ENCODE measurements at regions not wholly inside any gene's neighbourhood (a gene's known extent, or its start where the extent isn't known, plus 50 kb on each side); places are given as distances from the start of the nearest gene placed in this dataset.

DNA sequence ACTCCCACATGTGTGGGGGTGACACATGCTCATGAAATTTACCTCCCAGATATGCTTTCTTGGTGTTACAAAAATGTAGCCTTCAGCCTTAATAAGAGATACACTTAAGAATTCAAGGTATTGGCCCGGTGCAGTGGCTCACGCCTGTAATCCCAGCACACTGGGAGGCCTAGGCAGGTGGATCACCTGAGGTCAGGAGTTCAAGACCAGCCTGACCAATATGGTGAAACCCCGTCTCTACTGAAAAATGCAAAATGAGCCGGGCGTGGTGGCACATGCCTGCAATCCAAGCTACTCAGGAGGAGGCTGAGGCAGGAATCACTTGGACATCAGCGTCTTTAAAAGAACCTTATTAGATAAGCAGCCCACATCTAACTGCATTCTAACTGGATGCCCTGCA lies 614.3 kb upstream of the CDH4 start:
- Mint-ChIP-seq H3K4me1 (no peaks in the 10 kb centered on the region), H3K27me3 (ENCODE audit: insufficient read depth) (peaks cover 2% of the 10 kb centered on the region), H3K4me3 (no peak overlapping the region), H3K9me3 (peaks cover 11% of the 10 kb centered on the region), H3K36me3 (ENCODE audit: low read depth) (no peaks in the 10 kb centered on the region), H3K27ac (no peak overlapping the region)
- H3K9me3 ChIP-seq (ENCODE audit: control insufficient read depth, low read length), result no peaks in the 10 kb centered on the region
- TF ChIP-seq, protein P1, sequence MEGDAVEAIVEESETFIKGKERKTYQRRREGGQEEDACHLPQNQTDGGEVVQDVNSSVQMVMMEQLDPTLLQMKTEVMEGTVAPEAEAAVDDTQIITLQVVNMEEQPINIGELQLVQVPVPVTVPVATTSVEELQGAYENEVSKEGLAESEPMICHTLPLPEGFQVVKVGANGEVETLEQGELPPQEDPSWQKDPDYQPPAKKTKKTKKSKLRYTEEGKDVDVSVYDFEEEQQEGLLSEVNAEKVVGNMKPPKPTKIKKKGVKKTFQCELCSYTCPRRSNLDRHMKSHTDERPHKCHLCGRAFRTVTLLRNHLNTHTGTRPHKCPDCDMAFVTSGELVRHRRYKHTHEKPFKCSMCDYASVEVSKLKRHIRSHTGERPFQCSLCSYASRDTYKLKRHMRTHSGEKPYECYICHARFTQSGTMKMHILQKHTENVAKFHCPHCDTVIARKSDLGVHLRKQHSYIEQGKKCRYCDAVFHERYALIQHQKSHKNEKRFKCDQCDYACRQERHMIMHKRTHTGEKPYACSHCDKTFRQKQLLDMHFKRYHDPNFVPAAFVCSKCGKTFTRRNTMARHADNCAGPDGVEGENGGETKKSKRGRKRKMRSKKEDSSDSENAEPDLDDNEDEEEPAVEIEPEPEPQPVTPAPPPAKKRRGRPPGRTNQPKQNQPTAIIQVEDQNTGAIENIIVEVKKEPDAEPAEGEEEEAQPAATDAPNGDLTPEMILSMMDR (conservative IDR thresholded peaks at IDR 0.05), result no peak
- no peaks in the 10 kb centered on the region for H3K36me3 ChIP-seq (ENCODE audit: control insufficient read depth, insufficient read depth, low read length)
- H3K9ac ChIP-seq (ENCODE audit: extremely low read depth, low read length, poor library complexity, severe bottlenecking), result no peak overlapping the region
- no peak for DNase-seq
- 93 to 96% methylated on average over 6 of the region's 6 CpGs for WGBS, 2 experiments (ENCODE audit: insufficient coverage in 1 of 2, insufficient read length in 1 of 2)
- H3K27ac ChIP-seq (ENCODE audit: low read depth, low read length), result no peak overlapping the region
- no peaks in the 10 kb centered on the region for H3K4me1 ChIP-seq (ENCODE audit: control insufficient read depth, insufficient read depth, low read length)
- no peaks in the 10 kb centered on the region for H3K27me3 ChIP-seq (ENCODE audit: control insufficient read depth, insufficient read depth, low read length, poor library complexity, severe bottlenecking)
- no peak overlapping the region for H3K4me3 ChIP-seq (ENCODE audit: low read length)

DNA sequence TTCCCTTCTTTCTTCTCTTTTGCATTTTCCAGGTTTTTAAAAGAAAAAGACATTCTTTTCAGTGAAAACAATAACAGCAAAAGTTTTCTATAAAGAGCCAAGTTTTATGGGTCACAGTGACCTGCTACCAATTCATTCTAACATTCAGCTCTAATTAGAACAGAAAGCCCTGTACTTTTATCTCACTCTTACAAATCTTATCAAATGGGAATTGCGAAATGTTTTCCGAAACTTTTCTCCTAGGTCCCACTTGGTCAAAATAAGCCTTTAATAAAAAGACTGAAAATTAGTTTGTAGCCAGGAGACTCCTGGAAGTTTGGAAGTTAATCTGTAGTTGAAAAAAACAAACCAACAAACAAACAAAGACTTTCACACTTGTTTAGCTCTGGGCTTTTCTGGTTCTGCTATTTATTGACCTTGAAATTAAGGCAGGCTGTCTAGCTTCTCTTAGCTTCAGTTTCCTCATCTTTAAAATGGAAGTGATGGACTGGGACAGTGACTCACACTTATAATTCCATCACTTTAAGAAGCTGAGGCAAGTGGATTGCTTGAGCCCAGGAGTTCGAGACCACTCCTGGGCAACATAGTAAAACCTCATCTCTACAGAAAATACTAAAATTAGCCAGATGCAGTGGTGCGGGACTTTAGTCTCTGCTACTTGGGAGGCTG lies 613.5 kb upstream of the CDH4 start:
- DNase-seq, result no peak
- Histone ChIP-seq H3K4me3 (ENCODE audit: low read length) (no peak overlapping the region), H3K9ac (ENCODE audit: extremely low read depth, low read length, poor library complexity, severe bottlenecking) (no peak overlapping the region), H3K4me1 (ENCODE audit: control insufficient read depth, insufficient read depth, low read length) (no peaks in the 10 kb centered on the region), H3K27ac (ENCODE audit: low read depth, low read length) (no peak overlapping the region), H3K36me3 (ENCODE audit: control insufficient read depth, insufficient read depth, low read length) (no peaks in the 10 kb centered on the region), H3K9me3 (ENCODE audit: control insufficient read depth, low read length) (no peaks in the 10 kb centered on the region), H3K27me3 (ENCODE audit: control insufficient read depth, insufficient read depth, low read length, poor library complexity, severe bottlenecking) (no peaks in the 10 kb centered on the region)
- Mint-ChIP-seq H3K36me3 (ENCODE audit: low read depth) (no peaks in the 10 kb centered on the region), H3K27me3 (ENCODE audit: insufficient read depth) (peaks cover 9% of the 10 kb centered on the region), H3K4me3 (no peak overlapping the region), H3K9me3 (peaks cover 11% of the 10 kb centered on the region), H3K27ac (no peak overlapping the region), H3K4me1 (no peaks in the 10 kb centered on the region)
- 91 to 100% methylated on average over 1 to 4 of the region's 4 CpGs for WGBS, 2 experiments (ENCODE audit: insufficient coverage in 1 of 2, insufficient read length in 1 of 2)
- TF ChIP-seq, protein P1 (conservative IDR thresholded peaks at IDR 0.05), result no peak

DNA sequence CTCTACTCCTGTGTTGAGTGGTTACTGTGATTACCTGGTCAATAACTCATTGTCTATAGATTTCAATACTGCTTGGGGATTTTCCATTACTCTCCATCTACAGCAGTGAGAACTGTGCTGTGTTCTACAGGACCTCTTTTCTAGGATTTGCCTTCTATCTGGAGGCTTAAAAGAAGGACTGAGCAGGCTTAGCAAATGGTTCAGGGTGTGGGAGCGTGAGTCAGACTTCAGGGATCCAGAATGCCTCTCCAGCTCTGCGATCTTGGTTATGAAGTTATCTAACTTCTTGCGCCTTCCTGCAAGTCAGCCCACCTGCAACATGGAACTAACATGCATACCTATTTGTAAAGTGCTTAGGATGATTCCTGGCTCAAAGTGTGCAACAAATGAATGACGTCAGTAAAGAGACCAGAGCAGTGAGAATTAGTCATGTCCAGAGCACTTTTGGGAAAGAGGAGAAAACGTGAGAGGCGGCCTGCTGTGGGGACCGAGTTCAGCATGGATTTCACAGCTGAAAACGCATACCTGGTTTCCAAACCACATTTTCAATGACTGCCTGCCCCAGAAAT lies 610.1 kb upstream of the CDH4 start:
- Histone ChIP-seq H3K4me3 (ENCODE audit: low read length) (no peak overlapping the region), H3K9me3 (ENCODE audit: control insufficient read depth, low read length) (peaks cover 7% of the 10 kb centered on the region), H3K27me3 (ENCODE audit: control insufficient read depth, insufficient read depth, low read length, poor library complexity, severe bottlenecking) (no peaks in the 10 kb centered on the region), H3K27ac (ENCODE audit: low read depth, low read length) (no peak overlapping the region), H3K4me1 (ENCODE audit: control insufficient read depth, insufficient read depth, low read length) (no peaks in the 10 kb centered on the region), H3K36me3 (ENCODE audit: control insufficient read depth, insufficient read depth, low read length) (no peaks in the 10 kb centered on the region), H3K9ac (ENCODE audit: extremely low read depth, low read length, poor library complexity, severe bottlenecking) (no peak overlapping the region)
- Mint-ChIP-seq H3K9me3 (peaks cover 8% of the 10 kb centered on the region), H3K4me3 (no peak overlapping the region), H3K36me3 (ENCODE audit: low read depth) (no peaks in the 10 kb centered on the region), H3K27ac (no peak overlapping the region), H3K27me3 (ENCODE audit: insufficient read depth) (peaks cover 9% of the 10 kb centered on the region), H3K4me1 (no peaks in the 10 kb centered on the region)
- TF ChIP-seq, protein P1 (conservative IDR thresholded peaks at IDR 0.05), result no peak
- DNase-seq, result no peak
- WGBS, 2 experiments (ENCODE audit: insufficient coverage in 1 of 2, insufficient read length in 1 of 2), result 86 to 93% methylated on average over 8 of the region's 8 CpGs

Data from endodermal cell (in vitro differentiated cells).